Liver (tissue), 8 donors: ENCODE measurements at regions not wholly inside any gene's neighbourhood (a gene's known extent, or its start where the extent isn't known, plus 50 kb on each side); places are given as distances from the start of the nearest gene placed in this dataset.

Experiments used
- DNase-seq: peaks from one replicate; pipeline ENCODE4 v3.0.0-alpha.2; 2017; ENCODE audit warnings: low spot score
- H3K27ac ChIP-seq, 2 donors: one replicate each; pipeline ENCODE4 v1.7.0; 2013; ENCODE audit warnings: inconsistent platforms in 2 of 2, low read length in 2 of 2, control low read depth in 1 of 2, low read depth in 1 of 2, mild to moderate bottlenecking in 1 of 2
- H3K27me3 ChIP-seq, 4 donors: one replicate each; pipeline versions ENCODE4 v1.6.1 to v1.7.0; 2013; ENCODE audit warnings: low read length in 3 of 4, inconsistent platforms in 1 of 4, mild to moderate bottlenecking in 1 of 4, moderate library complexity in 1 of 4; ENCODE audit not compliant: control insufficient read depth in 4 of 4, insufficient read depth in 4 of 4
- H3K36me3 ChIP-seq, 4 donors: one replicate each; pipeline versions ENCODE4 v1.6.1 to v1.7.0; 2013; ENCODE audit warnings: low read length in 3 of 4, mild to moderate bottlenecking in 3 of 4, low read depth in 1 of 4, moderate library complexity in 1 of 4; ENCODE audit not compliant: control insufficient read depth in 4 of 4, insufficient read depth in 3 of 4
- H3K4me1 ChIP-seq, 4 donors: one replicate each; pipeline versions ENCODE4 v1.6.1 to v1.7.0; 2013; ENCODE audit warnings: low read length in 3 of 4, mild to moderate bottlenecking in 3 of 4, moderate library complexity in 1 of 4; ENCODE audit not compliant: control insufficient read depth in 4 of 4, insufficient read depth in 4 of 4
- H3K4me3 ChIP-seq, 3 donors: one replicate each; pipeline versions ENCODE4 v1.6.1 to v1.7.0; 2013; ENCODE audit warnings: low read length in 3 of 3, control low read depth in 1 of 3, low read depth in 1 of 3, mild to moderate bottlenecking in 1 of 3
- H3K9ac ChIP-seq, 2 donors: one replicate each; pipeline ENCODE4 v1.7.0; 2013; ENCODE audit warnings: low read length in 2 of 2, mild to moderate bottlenecking in 2 of 2, moderate library complexity in 2 of 2, control low read depth in 1 of 2, low read depth in 1 of 2
- H3K9me3 ChIP-seq, 4 donors: one replicate each; pipeline versions ENCODE4 v1.6.1 to v1.7.0; 2013; ENCODE audit warnings: low read length in 3 of 4; ENCODE audit not compliant: control insufficient read depth in 4 of 4
- EGR1 ChIP-seq, 2 donors: IDR thresholded peaks; 2 replicates each; pipeline ENCODE4 v1.6.1; 2016 to 2018; ENCODE audit warnings: antibody characterized with exemption in 2 of 2, low read depth in 2 of 2
- FOXA1 ChIP-seq: IDR thresholded peaks from 2 replicates; pipeline ENCODE4 v1.6.1; 2016; ENCODE audit warnings: antibody characterized with exemption
- FOXA2 ChIP-seq: IDR thresholded peaks from 2 replicates; pipeline ENCODE4 v1.6.1; 2016; ENCODE audit warnings: antibody characterized with exemption
- GABPA ChIP-seq, 2 donors: IDR thresholded peaks in 1 of 2; conservative IDR thresholded peaks in 1 of 2; 2 replicates each; pipeline ENCODE4 v1.6.1; 2016; ENCODE audit warnings: antibody characterized with exemption in 2 of 2, mild to moderate bottlenecking in 1 of 2, moderate library complexity in 1 of 2
- HNF4A ChIP-seq, 2 donors: conservative IDR thresholded peaks; 2 replicates each; pipeline ENCODE4 v1.6.1; 2016; ENCODE audit warnings: antibody characterized with exemption in 2 of 2, mild to moderate bottlenecking in 2 of 2
- HNF4G ChIP-seq: IDR thresholded peaks from 2 replicates; pipeline ENCODE4 v1.6.1; 2016; ENCODE audit warnings: antibody characterized with exemption
- JUND ChIP-seq, 2 donors: IDR thresholded peaks; 2 replicates each; pipeline ENCODE4 v1.6.1; 2016; ENCODE audit warnings: antibody characterized with exemption in 2 of 2
- NR2F2 ChIP-seq: IDR thresholded peaks from 2 replicates; pipeline ENCODE4 v1.6.1; 2016; ENCODE audit warnings: antibody characterized with exemption
- RAD21 ChIP-seq, 2 donors: IDR thresholded peaks; 2 replicates each; pipeline ENCODE4 v1.6.1; 2016; ENCODE audit warnings: antibody characterized with exemption in 2 of 2, mild to moderate bottlenecking in 2 of 2
- RXRA ChIP-seq, 2 donors: IDR thresholded peaks; 2 replicates each; pipeline ENCODE4 v1.6.1; 2017 to 2018; ENCODE audit warnings: antibody characterized with exemption in 2 of 2, mild to moderate bottlenecking in 1 of 2
- SP1 ChIP-seq: IDR thresholded peaks from 2 replicates; pipeline ENCODE4 v1.6.1; 2018; ENCODE audit warnings: antibody characterized with exemption, mild to moderate bottlenecking
- TAF1 ChIP-seq: conservative IDR thresholded peaks from 2 replicates; pipeline ENCODE4 v1.6.1; 2016; ENCODE audit warnings: antibody characterized with exemption, mild to moderate bottlenecking
- YY1 ChIP-seq: IDR thresholded peaks from 2 replicates; pipeline ENCODE4 v1.6.1; 2016; ENCODE audit warnings: antibody characterized with exemption, mild to moderate bottlenecking
- WGBS: extraction: QIAGEN DNeasy Blood & Tissue Kit; methylation state at CpG from one replicate; pipeline ENCODE4 v1.1.7; 2013; 5-methylcytosine and 5-hydroxymethylcytosine counted together
- TF ChIP-seq, protein P1 (sequence below): IDR thresholded peaks from 2 replicates; pipeline ENCODE4 v1.6.1; 2016; ENCODE audit warnings: antibody characterized with exemption
- TF ChIP-seq, protein P2 (sequence below): IDR thresholded peaks from 2 replicates; pipeline ENCODE4 v1.6.1; 2016; ENCODE audit warnings: antibody characterized with exemption
- TF ChIP-seq, protein P3 (sequence below): fragments of 150-350 bp; IDR thresholded peaks from 2 replicates; pipeline ENCODE4 v1.5.1; 2017; ENCODE audit warnings: improper control_type of control experiment, low read depth, low read length; ENCODE audit not compliant: missing input control
- TF ChIP-seq, protein P4 (sequence below): IDR thresholded peaks from 2 replicates; pipeline ENCODE4 v1.6.1; 2016; ENCODE audit warnings: antibody characterized with exemption
- TF ChIP-seq, protein P5 (sequence below): IDR thresholded peaks from 2 replicates; pipeline ENCODE4 v1.6.1; 2016; ENCODE audit warnings: antibody characterized with exemption, mild to moderate bottlenecking
- donor health status: healthy.
- donor health status: healthy.
- donor health status: healthy.
- donor health status: healthy.
- donor health status: healthy.

DNA sequence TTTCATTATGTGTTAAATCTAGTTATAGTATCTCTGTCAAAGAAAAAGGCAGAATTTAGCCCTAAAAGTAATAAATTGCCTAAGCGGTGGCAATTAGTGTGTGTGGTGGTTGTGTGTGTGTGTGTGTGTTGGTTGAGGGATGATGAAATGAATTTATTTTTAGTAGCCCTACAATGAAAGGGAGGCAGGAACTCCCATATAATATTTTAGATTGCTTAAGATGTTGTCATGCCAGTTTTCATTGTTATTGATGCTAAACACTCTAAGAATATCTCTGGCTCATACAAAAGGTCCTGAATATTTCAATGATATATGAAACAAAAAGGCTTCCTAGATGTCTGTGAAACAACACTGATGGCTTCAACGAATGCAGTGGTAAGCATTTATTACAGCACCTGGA lies 140.6 kb upstream of the TBC1D5 start:
- H3K4me3 ChIP-seq, result no peak overlapping the region
- H3K9me3 ChIP-seq, result no peaks in the 10 kb centered on the region
- no peaks in the 10 kb centered on the region for H3K4me1 ChIP-seq
- WGBS, result 76% methylated on average over 2 of the region's 2 CpGs
- peaks cover 0 to 3% (median 0%) of the 10 kb centered on the region in 4 donors for H3K27me3 ChIP-seq
- H3K36me3 ChIP-seq, result no peaks in the 10 kb centered on the region
- TF ChIP-seq, protein P1, sequence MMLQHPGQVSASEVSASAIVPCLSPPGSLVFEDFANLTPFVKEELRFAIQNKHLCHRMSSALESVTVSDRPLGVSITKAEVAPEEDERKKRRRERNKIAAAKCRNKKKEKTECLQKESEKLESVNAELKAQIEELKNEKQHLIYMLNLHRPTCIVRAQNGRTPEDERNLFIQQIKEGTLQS, result no peak
- no peak for TF ChIP-seq NR2F2
- no peak for TF ChIP-seq FOXA1
- no peak for TF ChIP-seq SP1
- H3K27ac ChIP-seq, result no peak overlapping the region
- no peak for DNase-seq
- no peak overlapping the region for H3K9ac ChIP-seq

DNA sequence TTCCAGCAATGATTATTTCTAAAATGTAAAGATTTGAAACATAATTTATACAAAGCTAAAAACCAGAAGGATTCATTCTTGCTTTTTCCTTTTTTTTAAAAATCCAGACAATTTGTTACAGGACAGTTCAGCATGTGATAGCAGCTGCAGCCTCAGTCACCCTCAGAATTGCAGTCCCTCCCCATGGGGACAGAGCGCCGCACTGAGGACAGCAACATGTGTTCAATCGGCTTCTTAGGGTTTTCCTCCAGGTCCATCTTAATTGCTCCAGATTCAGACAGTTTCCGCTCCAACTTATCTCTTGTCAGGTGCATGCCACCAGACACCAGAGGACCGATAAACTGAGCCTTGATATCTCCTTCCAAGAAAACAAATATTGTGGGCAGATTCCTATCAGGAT lies 134.9 kb upstream of the TBC1D5 start:
- Histone ChIP-seq H3K4me3 (no peak overlapping the region), H3K4me1 (no peaks in the 10 kb centered on the region), H3K9ac (no peak overlapping the region), H3K9me3 (peaks cover 0 to 1% (median 0%) of the 10 kb centered on the region in 4 donors), H3K27me3 (peaks cover 0 to 3% (median 0%) of the 10 kb centered on the region in 4 donors), H3K27ac (no peak overlapping the region), H3K36me3 (no peaks in the 10 kb centered on the region)
- 69% methylated on average over 5 of the region's 5 CpGs for WGBS
- DNase-seq, result no peak
- TF ChIP-seq FOXA1, result no peak
- TF ChIP-seq, protein P2, sequence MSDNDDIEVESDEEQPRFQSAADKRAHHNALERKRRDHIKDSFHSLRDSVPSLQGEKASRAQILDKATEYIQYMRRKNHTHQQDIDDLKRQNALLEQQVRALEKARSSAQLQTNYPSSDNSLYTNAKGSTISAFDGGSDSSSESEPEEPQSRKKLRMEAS, result no peak
- TF ChIP-seq, protein P3, sequence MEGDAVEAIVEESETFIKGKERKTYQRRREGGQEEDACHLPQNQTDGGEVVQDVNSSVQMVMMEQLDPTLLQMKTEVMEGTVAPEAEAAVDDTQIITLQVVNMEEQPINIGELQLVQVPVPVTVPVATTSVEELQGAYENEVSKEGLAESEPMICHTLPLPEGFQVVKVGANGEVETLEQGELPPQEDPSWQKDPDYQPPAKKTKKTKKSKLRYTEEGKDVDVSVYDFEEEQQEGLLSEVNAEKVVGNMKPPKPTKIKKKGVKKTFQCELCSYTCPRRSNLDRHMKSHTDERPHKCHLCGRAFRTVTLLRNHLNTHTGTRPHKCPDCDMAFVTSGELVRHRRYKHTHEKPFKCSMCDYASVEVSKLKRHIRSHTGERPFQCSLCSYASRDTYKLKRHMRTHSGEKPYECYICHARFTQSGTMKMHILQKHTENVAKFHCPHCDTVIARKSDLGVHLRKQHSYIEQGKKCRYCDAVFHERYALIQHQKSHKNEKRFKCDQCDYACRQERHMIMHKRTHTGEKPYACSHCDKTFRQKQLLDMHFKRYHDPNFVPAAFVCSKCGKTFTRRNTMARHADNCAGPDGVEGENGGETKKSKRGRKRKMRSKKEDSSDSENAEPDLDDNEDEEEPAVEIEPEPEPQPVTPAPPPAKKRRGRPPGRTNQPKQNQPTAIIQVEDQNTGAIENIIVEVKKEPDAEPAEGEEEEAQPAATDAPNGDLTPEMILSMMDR, result no peak
- TF ChIP-seq SP1, result no peak
- TF ChIP-seq FOXA2, result no peak
- TF ChIP-seq NR2F2, result no peak
- TF ChIP-seq, protein P4, sequence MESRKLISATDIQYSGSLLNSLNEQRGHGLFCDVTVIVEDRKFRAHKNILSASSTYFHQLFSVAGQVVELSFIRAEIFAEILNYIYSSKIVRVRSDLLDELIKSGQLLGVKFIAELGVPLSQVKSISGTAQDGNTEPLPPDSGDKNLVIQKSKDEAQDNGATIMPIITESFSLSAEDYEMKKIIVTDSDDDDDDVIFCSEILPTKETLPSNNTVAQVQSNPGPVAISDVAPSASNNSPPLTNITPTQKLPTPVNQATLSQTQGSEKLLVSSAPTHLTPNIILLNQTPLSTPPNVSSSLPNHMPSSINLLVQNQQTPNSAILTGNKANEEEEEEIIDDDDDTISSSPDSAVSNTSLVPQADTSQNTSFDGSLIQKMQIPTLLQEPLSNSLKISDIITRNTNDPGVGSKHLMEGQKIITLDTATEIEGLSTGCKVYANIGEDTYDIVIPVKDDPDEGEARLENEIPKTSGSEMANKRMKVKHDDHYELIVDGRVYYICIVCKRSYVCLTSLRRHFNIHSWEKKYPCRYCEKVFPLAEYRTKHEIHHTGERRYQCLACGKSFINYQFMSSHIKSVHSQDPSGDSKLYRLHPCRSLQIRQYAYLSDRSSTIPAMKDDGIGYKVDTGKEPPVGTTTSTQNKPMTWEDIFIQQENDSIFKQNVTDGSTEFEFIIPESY, result no peak
- TF ChIP-seq HNF4G, result no peak
- no peak for TF ChIP-seq JUND (IDR thresholded peaks at IDR 0.05)
- TF ChIP-seq, protein P1, result no peak
- TF ChIP-seq HNF4A (conservative IDR thresholded peaks at IDR 0.05), result no peak
- no peak for TF ChIP-seq TAF1
- TF ChIP-seq YY1, result no peak
- no peak for TF ChIP-seq RAD21 (IDR thresholded peaks at IDR 0.05)
- no peak for TF ChIP-seq EGR1 (IDR thresholded peaks at IDR 0.05; ENCODE audit: low read depth in 2 of 2)
- TF ChIP-seq RXRA (IDR thresholded peaks at IDR 0.05), result no peak
- TF ChIP-seq GABPA (IDR thresholded peaks at IDR 0.05 in 1 of 2, conservative IDR thresholded peaks at IDR 0.05 in 1 of 2), result no peak
- TF ChIP-seq, protein P5, sequence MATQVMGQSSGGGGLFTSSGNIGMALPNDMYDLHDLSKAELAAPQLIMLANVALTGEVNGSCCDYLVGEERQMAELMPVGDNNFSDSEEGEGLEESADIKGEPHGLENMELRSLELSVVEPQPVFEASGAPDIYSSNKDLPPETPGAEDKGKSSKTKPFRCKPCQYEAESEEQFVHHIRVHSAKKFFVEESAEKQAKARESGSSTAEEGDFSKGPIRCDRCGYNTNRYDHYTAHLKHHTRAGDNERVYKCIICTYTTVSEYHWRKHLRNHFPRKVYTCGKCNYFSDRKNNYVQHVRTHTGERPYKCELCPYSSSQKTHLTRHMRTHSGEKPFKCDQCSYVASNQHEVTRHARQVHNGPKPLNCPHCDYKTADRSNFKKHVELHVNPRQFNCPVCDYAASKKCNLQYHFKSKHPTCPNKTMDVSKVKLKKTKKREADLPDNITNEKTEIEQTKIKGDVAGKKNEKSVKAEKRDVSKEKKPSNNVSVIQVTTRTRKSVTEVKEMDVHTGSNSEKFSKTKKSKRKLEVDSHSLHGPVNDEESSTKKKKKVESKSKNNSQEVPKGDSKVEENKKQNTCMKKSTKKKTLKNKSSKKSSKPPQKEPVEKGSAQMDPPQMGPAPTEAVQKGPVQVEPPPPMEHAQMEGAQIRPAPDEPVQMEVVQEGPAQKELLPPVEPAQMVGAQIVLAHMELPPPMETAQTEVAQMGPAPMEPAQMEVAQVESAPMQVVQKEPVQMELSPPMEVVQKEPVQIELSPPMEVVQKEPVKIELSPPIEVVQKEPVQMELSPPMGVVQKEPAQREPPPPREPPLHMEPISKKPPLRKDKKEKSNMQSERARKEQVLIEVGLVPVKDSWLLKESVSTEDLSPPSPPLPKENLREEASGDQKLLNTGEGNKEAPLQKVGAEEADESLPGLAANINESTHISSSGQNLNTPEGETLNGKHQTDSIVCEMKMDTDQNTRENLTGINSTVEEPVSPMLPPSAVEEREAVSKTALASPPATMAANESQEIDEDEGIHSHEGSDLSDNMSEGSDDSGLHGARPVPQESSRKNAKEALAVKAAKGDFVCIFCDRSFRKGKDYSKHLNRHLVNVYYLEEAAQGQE, result no peak
